ENCODE measurements at regions not wholly inside any gene's neighbourhood (a gene's known extent, or its start where the extent isn't known, plus 50 kb on each side); places are given as distances from the start of the nearest gene placed in this dataset.

GRCh38 chr14:97311411-97311810 lies 514.2 kb downstream of the VRK1 start:
- no peak for DNase-seq

GRCh38 chr14:97312910-97313309 lies 515.7 kb downstream of the VRK1 start:
- no peak for DNase-seq

- DNase-seq, result no peak
These were observed 518.6 kb downstream of the VRK1 start for GRCh38 chr14:97315790-97316189.

- no peak for DNase-seq
These were observed 521.2 kb downstream of the VRK1 start for GRCh38 chr14:97318380-97318779.

- no peak for DNase-seq
These were observed 522.5 kb downstream of the VRK1 start for GRCh38 chr14:97319691-97320090.

GRCh38 chr14:97328743-97329142 lies 531.6 kb downstream of the VRK1 start:
- no peak for DNase-seq

GRCh38 chr14:97329701-97330100 lies 532.5 kb downstream of the VRK1 start:
- no peak for DNase-seq

GRCh38 chr14:97331058-97331457 lies 533.9 kb downstream of the VRK1 start:
- DNase-seq, result no peak

GRCh38 chr14:97331526-97331925 lies 534.3 kb downstream of the VRK1 start:
- no peak for DNase-seq

- DNase-seq, result no peak
These were observed 539.0 kb downstream of the VRK1 start for GRCh38 chr14:97336179-97336578.

- DNase-seq, result no peak
These were observed 539.6 kb downstream of the VRK1 start for GRCh38 chr14:97336816-97337215.

GRCh38 chr14:97337267-97337666 lies 540.1 kb downstream of the VRK1 start:
- no peak for DNase-seq

- no peak for DNase-seq
These were observed 540.5 kb downstream of the VRK1 start for GRCh38 chr14:97337670-97338069.

- no peak for DNase-seq
These were observed 547.5 kb downstream of the VRK1 start for GRCh38 chr14:97344666-97345065.

- no peak for DNase-seq
These were observed 549.5 kb downstream of the VRK1 start for GRCh38 chr14:97346675-97347074.

GRCh38 chr14:97349463-97349862 lies 552.3 kb downstream of the VRK1 start:
- no peak for DNase-seq

- DNase-seq, result no peak
These were observed 552.8 kb downstream of the VRK1 start for GRCh38 chr14:97349946-97350345.

- no peak for DNase-seq
These were observed 553.2 kb downstream of the VRK1 start for GRCh38 chr14:97350415-97350814.

- no peak for DNase-seq
These were observed 553.9 kb downstream of the VRK1 start for GRCh38 chr14:97350894-97351731.

GRCh38 chr14:97353102-97353501 lies 555.9 kb downstream of the VRK1 start:
- no peak for DNase-seq

GRCh38 chr14:97354119-97354722 lies 557.0 kb downstream of the VRK1 start:
- no peak for DNase-seq

- DNase-seq, result no peak
These were observed 562.2 kb downstream of the VRK1 start for GRCh38 chr14:97359341-97359740.

GRCh38 chr14:97361181-97361580 lies 564.0 kb downstream of the VRK1 start:
- no peak for DNase-seq

- DNase-seq, result no peak
These were observed 564.8 kb downstream of the VRK1 start for GRCh38 chr14:97361958-97362357.

- DNase-seq, result no peak
These were observed 569.2 kb downstream of the VRK1 start for GRCh38 chr14:97366400-97366799.

Measured in right hindlimb (tissue), 1 donor.